ENCODE measurements at regions not wholly inside any gene's neighbourhood (a gene's known extent, or its start where the extent isn't known, plus 50 kb on each side); places are given as distances from the start of the nearest gene placed in this dataset.

DNA sequence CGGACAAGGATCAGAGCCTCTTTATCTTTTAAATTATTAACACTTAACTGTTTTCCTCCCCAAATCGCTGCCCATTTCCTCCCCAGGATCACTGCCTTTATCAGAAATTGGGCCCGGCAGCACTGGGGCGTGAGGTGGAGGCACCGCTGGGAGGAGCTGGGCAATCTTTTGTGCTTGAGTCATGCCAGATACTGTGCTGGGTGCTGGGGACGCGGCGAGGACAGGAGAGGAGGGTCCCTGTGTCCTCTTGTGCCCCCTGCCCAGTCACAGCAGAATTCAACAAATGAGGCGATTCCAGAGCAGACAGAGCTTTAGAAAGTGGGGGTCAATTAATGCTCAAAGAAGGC is 347.8 kb downstream of the ZNF536 start:
- no peak for TF ChIP-seq RFX5 (IDR thresholded peaks at IDR 0.05)
- TF ChIP-seq, protein P1, sequence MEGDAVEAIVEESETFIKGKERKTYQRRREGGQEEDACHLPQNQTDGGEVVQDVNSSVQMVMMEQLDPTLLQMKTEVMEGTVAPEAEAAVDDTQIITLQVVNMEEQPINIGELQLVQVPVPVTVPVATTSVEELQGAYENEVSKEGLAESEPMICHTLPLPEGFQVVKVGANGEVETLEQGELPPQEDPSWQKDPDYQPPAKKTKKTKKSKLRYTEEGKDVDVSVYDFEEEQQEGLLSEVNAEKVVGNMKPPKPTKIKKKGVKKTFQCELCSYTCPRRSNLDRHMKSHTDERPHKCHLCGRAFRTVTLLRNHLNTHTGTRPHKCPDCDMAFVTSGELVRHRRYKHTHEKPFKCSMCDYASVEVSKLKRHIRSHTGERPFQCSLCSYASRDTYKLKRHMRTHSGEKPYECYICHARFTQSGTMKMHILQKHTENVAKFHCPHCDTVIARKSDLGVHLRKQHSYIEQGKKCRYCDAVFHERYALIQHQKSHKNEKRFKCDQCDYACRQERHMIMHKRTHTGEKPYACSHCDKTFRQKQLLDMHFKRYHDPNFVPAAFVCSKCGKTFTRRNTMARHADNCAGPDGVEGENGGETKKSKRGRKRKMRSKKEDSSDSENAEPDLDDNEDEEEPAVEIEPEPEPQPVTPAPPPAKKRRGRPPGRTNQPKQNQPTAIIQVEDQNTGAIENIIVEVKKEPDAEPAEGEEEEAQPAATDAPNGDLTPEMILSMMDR (IDR thresholded peaks at IDR 0.05) = no peak
- TF ChIP-seq, protein P2, sequence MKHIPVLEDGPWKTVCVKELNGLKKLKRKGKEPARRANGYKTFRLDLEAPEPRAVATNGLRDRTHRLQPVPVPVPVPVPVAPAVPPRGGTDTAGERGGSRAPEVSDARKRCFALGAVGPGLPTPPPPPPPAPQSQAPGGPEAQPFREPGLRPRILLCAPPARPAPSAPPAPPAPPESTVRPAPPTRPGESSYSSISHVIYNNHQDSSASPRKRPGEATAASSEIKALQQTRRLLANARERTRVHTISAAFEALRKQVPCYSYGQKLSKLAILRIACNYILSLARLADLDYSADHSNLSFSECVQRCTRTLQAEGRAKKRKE (CRISPR knock-in tag; IDR thresholded peaks at IDR 0.05; ENCODE audit: low read depth) = no peak
- TF ChIP-seq MAFK (IDR thresholded peaks at IDR 0.05; ENCODE audit: partially characterized antibody) = no peak
- no peak for TF ChIP-seq CHD4 (IDR thresholded peaks at IDR 0.05; ENCODE audit: borderline replicate concordance)
- no peak for TF ChIP-seq ZFP36 (IDR thresholded peaks at IDR 0.05; ENCODE audit: borderline replicate concordance, partially characterized antibody)
- TF ChIP-seq, protein P3, sequence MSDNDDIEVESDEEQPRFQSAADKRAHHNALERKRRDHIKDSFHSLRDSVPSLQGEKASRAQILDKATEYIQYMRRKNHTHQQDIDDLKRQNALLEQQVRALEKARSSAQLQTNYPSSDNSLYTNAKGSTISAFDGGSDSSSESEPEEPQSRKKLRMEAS (IDR thresholded peaks at IDR 0.05) = no peak
- no peak for TF ChIP-seq HDAC2 (IDR thresholded peaks at IDR 0.05)
